BLaER1 (cell line): ENCODE measurements at regions not wholly inside any gene's neighbourhood (a gene's known extent, or its start where the extent isn't known, plus 50 kb on each side); places are given as distances from the start of the nearest gene placed in this dataset.

Experiments used
- H3K27ac ChIP-seq: shearing (Covaris generic); formaldehyde crosslinking; 2 replicates; pipeline ENCODE4 v1.8.1; 2022
- H3K27me3 ChIP-seq: shearing (Covaris generic); formaldehyde crosslinking; 2 replicates; pipeline ENCODE4 v1.8.1; 2022
- H3K36me3 ChIP-seq: shearing (Covaris generic); formaldehyde crosslinking; 2 replicates; pipeline ENCODE4 v1.8.1; 2022
- H3K4me1 ChIP-seq: shearing (Covaris generic); formaldehyde crosslinking; 2 replicates; pipeline ENCODE4 v1.8.1; 2022
- H3K4me2 ChIP-seq: shearing (Covaris generic); formaldehyde crosslinking; 2 replicates; pipeline ENCODE4 v1.8.1; 2022
- H3K4me3 ChIP-seq: shearing (Covaris generic); formaldehyde crosslinking; 2 replicates; pipeline ENCODE4 v1.8.1; 2022
- H3K9ac ChIP-seq: shearing (Covaris generic); formaldehyde crosslinking; 2 replicates; pipeline ENCODE4 v1.8.1; 2022
- H3K9me3 ChIP-seq: shearing (Covaris generic); formaldehyde crosslinking; 2 replicates; pipeline ENCODE4 v1.8.1; 2022
- H4K20me1 ChIP-seq: shearing (Covaris generic); formaldehyde crosslinking; 2 replicates; pipeline ENCODE4 v1.8.1; 2022
- Cebpa-rat ChIP-seq: shearing (Covaris generic); IDR thresholded peaks from 2 replicates; pipeline ENCODE4 v1.8.1; 2022

GRCh38 chr18:22560275-22560610 lies 142.5 kb upstream of the CTAGE1 start:
- Histone ChIP-seq H3K9ac (no peak overlapping the region), H3K4me1 (no peaks in the 10 kb centered on the region), H3K27ac (no peak overlapping the region), H3K27me3 (peaks cover 11% of the 10 kb centered on the region), H3K4me3 (no peak overlapping the region), H3K9me3 (no peaks in the 10 kb centered on the region), H3K36me3 (no peaks in the 10 kb centered on the region), H3K4me2 (no peak overlapping the region), H4K20me1 (no peaks in the 10 kb centered on the region)
- no peak for TF ChIP-seq Cebpa-rat

GRCh38 chr18:22560797-22561196 lies 143.1 kb upstream of the CTAGE1 start:
- Histone ChIP-seq H3K4me3 (no peak overlapping the region), H3K9me3 (no peaks in the 10 kb centered on the region), H3K27ac (no peak overlapping the region), H3K36me3 (no peaks in the 10 kb centered on the region), H3K4me2 (no peak overlapping the region), H3K27me3 (peaks cover 11% of the 10 kb centered on the region), H3K9ac (no peak overlapping the region), H3K4me1 (no peaks in the 10 kb centered on the region), H4K20me1 (no peaks in the 10 kb centered on the region)
- no peak for TF ChIP-seq Cebpa-rat

GRCh38 chr18:22563164-22563583 lies 145.5 kb upstream of the CTAGE1 start:
- H3K4me2 ChIP-seq: no peak overlapping the region
- H3K27me3 ChIP-seq: peaks cover 11% of the 10 kb centered on the region
- H3K36me3 ChIP-seq: no peaks in the 10 kb centered on the region
- no peak for TF ChIP-seq Cebpa-rat
- no peaks in the 10 kb centered on the region for H4K20me1 ChIP-seq
- H3K4me3 ChIP-seq: no peak overlapping the region
- H3K9me3 ChIP-seq: no peaks in the 10 kb centered on the region
- no peak overlapping the region for H3K9ac ChIP-seq
- H3K27ac ChIP-seq: no peak overlapping the region
- no peaks in the 10 kb centered on the region for H3K4me1 ChIP-seq

- no peak for TF ChIP-seq Cebpa-rat
- H3K27me3 ChIP-seq: peaks cover 11% of the 10 kb centered on the region
- H3K4me1 ChIP-seq: no peaks in the 10 kb centered on the region
- no peaks in the 10 kb centered on the region for H3K9me3 ChIP-seq
- no peak overlapping the region for H3K4me3 ChIP-seq
- no peaks in the 10 kb centered on the region for H3K36me3 ChIP-seq
- no peak overlapping the region for H3K9ac ChIP-seq
- no peaks in the 10 kb centered on the region for H4K20me1 ChIP-seq
- H3K27ac ChIP-seq: no peak overlapping the region
- H3K4me2 ChIP-seq: no peak overlapping the region
Observed at GRCh38 chr18:22564036-22564435, 146.3 kb upstream of the CTAGE1 start.

GRCh38 chr18:22566703-22567420 lies 149.1 kb upstream of the CTAGE1 start:
- no peak for TF ChIP-seq Cebpa-rat
- H3K4me1 ChIP-seq: no peaks in the 10 kb centered on the region
- no peaks in the 10 kb centered on the region for H3K36me3 ChIP-seq
- H3K27ac ChIP-seq: no peak overlapping the region
- H3K27me3 ChIP-seq: no peaks in the 10 kb centered on the region
- H3K9ac ChIP-seq: no peak overlapping the region
- no peak overlapping the region for H3K4me3 ChIP-seq
- no peaks in the 10 kb centered on the region for H4K20me1 ChIP-seq
- H3K4me2 ChIP-seq: no peak overlapping the region
- no peaks in the 10 kb centered on the region; the same call in 1 of the 2 replicates for H3K9me3 ChIP-seq

GRCh38 chr18:22567794-22568193 lies 150.1 kb upstream of the CTAGE1 start:
- H3K9ac ChIP-seq: no peak overlapping the region
- no peak overlapping the region for H3K4me2 ChIP-seq
- no peaks in the 10 kb centered on the region for H3K27me3 ChIP-seq
- H3K36me3 ChIP-seq: no peaks in the 10 kb centered on the region
- no peaks in the 10 kb centered on the region; the same call in 1 of the 2 replicates for H3K9me3 ChIP-seq
- H3K4me1 ChIP-seq: no peaks in the 10 kb centered on the region
- no peak for TF ChIP-seq Cebpa-rat
- H3K4me3 ChIP-seq: no peak overlapping the region
- H4K20me1 ChIP-seq: no peaks in the 10 kb centered on the region
- H3K27ac ChIP-seq: no peak overlapping the region

GRCh38 chr18:22570492-22570891 lies 152.8 kb upstream of the CTAGE1 start:
- Histone ChIP-seq H4K20me1 (no peaks in the 10 kb centered on the region), H3K4me3 (no peak overlapping the region), H3K4me2 (no peak overlapping the region), H3K9ac (no peak overlapping the region), H3K27me3 (no peaks in the 10 kb centered on the region), H3K9me3 (no peaks in the 10 kb centered on the region; the same call in 1 of the 2 replicates), H3K4me1 (no peaks in the 10 kb centered on the region), H3K36me3 (no peaks in the 10 kb centered on the region), H3K27ac (no peak overlapping the region)
- no peak for TF ChIP-seq Cebpa-rat

GRCh38 chr18:22572341-22572740 lies 154.6 kb upstream of the CTAGE1 start:
- Histone ChIP-seq H3K9me3 (no peaks in the 10 kb centered on the region; the same call in 1 of the 2 replicates), H3K27me3 (no peaks in the 10 kb centered on the region), H4K20me1 (no peaks in the 10 kb centered on the region), H3K4me3 (no peak overlapping the region), H3K4me2 (no peak overlapping the region), H3K9ac (no peak overlapping the region), H3K27ac (no peak overlapping the region), H3K36me3 (no peaks in the 10 kb centered on the region), H3K4me1 (no peaks in the 10 kb centered on the region)
- TF ChIP-seq Cebpa-rat: no peak

- no peaks in the 10 kb centered on the region for H3K36me3 ChIP-seq
- H3K4me2 ChIP-seq: no peak overlapping the region
- no peaks in the 10 kb centered on the region for H4K20me1 ChIP-seq
- H3K27ac ChIP-seq: no peak overlapping the region
- no peak overlapping the region for H3K4me3 ChIP-seq
- H3K9me3 ChIP-seq: no peaks in the 10 kb centered on the region
- H3K9ac ChIP-seq: no peak overlapping the region
- H3K4me1 ChIP-seq: no peaks in the 10 kb centered on the region
- H3K27me3 ChIP-seq: no peaks in the 10 kb centered on the region
- no peak for TF ChIP-seq Cebpa-rat
Observed at GRCh38 chr18:22579271-22579670, 161.6 kb upstream of the CTAGE1 start.

GRCh38 chr18:22585333-22585732 lies 167.6 kb upstream of the CTAGE1 start:
- Histone ChIP-seq H3K4me1 (no peaks in the 10 kb centered on the region), H3K4me2 (no peak overlapping the region), H3K27ac (no peak overlapping the region), H4K20me1 (no peaks in the 10 kb centered on the region), H3K36me3 (no peaks in the 10 kb centered on the region), H3K27me3 (no peaks in the 10 kb centered on the region), H3K4me3 (no peak overlapping the region), H3K9ac (no peak overlapping the region), H3K9me3 (no peaks in the 10 kb centered on the region)
- no peak for TF ChIP-seq Cebpa-rat

- H3K4me1 ChIP-seq: no peaks in the 10 kb centered on the region
- no peak for TF ChIP-seq Cebpa-rat
- no peak overlapping the region for H3K9ac ChIP-seq
- H3K36me3 ChIP-seq: no peaks in the 10 kb centered on the region
- H4K20me1 ChIP-seq: no peaks in the 10 kb centered on the region
- H3K4me2 ChIP-seq: no peak overlapping the region
- H3K27ac ChIP-seq: no peak overlapping the region
- H3K27me3 ChIP-seq: no peaks in the 10 kb centered on the region
- H3K4me3 ChIP-seq: no peak overlapping the region
- no peaks in the 10 kb centered on the region for H3K9me3 ChIP-seq
Observed at GRCh38 chr18:22585821-22586220, 168.1 kb upstream of the CTAGE1 start.
